ENCODE measurements at regions not wholly inside any gene's neighbourhood (a gene's known extent, or its start where the extent isn't known, plus 50 kb on each side); places are given as distances from the start of the nearest gene placed in this dataset.
A peak's percentile ranks its signal among the peaks of the same experiment; 100 is the strongest.

DNA sequence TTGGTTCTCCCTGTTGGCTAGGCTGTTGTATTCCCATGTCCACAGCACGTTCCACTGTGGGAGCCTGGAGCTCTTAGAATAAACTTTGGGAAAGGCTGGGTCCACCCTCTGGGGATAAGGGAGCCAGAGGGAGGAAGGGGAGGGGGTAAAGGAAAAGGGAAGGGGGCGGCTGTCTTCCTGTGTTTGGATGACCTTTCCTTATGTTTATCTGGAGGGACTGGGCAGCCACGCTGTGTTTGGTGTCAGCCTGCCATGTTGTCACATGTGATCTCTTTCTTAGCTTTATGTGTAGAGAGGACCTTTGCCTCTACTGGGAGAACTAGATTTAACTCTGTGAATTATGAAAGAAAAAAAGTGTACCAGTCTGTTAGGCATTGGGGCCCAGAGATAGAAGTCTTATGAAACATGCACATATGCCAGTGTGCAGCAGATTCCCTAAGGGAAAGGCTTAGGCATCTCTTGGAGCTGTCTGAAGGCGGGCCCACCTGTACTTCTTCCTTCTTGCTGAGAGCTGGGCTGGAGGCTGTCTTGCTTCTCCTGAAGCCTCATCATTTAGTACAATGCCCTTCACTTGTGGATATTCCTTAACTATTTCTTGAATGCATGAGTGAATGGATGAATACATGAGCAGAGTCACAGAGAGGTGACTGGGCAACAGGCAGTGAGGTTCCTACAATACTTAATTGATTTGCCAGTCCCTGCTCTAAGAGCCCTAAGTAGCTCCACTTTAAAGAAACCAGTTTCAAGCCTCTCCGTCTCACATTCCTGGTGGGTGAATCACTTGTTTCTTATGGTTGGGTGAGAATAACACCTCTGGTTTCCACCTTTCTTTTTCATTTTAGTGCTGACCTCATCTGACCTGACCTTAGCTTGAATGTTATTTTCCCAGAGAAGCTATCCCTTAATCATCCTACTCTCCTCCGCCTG, 62.5 kb upstream of the ARHGAP29 start (continued):
- TF ChIP-seq, protein P1, sequence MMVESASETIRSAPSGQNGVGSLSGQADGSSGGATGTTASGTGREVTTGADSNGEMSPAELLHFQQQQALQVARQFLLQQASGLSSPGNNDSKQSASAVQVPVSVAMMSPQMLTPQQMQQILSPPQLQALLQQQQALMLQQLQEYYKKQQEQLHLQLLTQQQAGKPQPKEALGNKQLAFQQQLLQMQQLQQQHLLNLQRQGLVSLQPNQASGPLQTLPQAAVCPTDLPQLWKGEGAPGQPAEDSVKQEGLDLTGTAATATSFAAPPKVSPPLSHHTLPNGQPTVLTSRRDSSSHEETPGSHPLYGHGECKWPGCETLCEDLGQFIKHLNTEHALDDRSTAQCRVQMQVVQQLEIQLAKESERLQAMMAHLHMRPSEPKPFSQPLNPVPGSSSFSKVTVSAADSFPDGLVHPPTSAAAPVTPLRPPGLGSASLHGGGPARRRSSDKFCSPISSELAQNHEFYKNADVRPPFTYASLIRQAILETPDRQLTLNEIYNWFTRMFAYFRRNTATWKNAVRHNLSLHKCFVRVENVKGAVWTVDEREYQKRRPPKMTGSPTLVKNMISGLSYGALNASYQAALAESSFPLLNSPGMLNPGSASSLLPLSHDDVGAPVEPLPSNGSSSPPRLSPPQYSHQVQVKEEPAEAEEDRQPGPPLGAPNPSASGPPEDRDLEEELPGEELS (CRISPR knock-in tag; IDR thresholded peaks at IDR 0.05) = no peak
- TF ChIP-seq OVOL2 (CRISPR knock-in tag; IDR thresholded peaks at IDR 0.05; ENCODE audit: borderline replicate concordance) = no peak

DNA sequence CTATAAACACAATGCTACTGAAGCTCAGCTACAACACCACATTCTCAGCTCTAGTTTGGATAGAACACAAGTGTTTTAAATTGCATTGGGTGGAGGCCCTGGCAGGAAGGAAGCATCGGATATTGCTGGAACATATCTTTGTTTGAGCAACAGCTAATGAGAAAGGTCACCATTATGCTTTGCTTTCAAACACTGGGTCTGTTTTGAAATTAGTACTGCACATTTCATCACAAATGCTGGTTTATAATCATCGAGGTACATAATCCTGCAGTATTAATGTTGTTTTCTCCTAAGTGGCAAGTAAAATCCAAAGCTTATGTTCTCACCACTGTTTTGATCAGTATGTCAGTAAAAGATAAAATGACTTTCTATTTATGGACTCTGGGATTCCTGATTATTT, 61.5 kb upstream of the ARHGAP29 start:
- Mint-ChIP-seq H3K27ac (no peak overlapping the region), H3K27me3 (ENCODE audit: low read depth) (no peaks in the 10 kb centered on the region), H3K9me3 (no peaks in the 10 kb centered on the region), H3K4me3 (no peak overlapping the region), H3K36me3 (no peaks in the 10 kb centered on the region), H3K4me1 (peaks cover 8% of the 10 kb centered on the region)
- TF ChIP-seq ATF1 (CRISPR knock-in tag; IDR thresholded peaks at IDR 0.05) (no peak), GABPB1 (CRISPR knock-in tag; IDR thresholded peaks at IDR 0.05) (peak; percentile 94), HMGA2 (CRISPR knock-in tag; IDR thresholded peaks at IDR 0.05) (no peak)
- POLR2A ChIA-PET = no interaction called here
- CTCF ChIA-PET = interaction anchor here (1.7 kb wide), 1 partner anchor 31 kb away, joined by 10 read pairs; no protein-coding TSS in a partner anchor
- DNase-seq (ENCODE audit: low spot score) (no peak), ATAC-seq (no peak)

DNA sequence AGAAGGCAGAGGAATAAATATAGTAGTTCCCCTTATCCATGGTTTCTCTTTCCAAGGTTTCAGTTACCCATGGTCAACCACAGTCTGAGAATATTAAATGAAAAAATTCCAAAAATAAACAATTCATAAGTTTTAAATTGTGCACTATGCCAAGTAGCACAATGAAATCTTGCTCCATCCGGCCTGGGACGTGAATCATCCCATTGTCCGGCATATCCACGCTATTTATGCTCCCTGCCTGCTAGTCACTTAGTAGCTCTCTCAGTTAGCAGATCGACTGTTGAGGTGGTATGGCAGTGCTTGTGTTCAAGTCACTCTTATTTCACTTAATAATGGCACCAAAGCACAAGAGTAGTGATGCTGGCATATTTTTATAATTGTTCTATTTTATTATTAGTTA, 58.6 kb upstream of the ARHGAP29 start:
- no peak for DNase-seq (ENCODE audit: low spot score)
- Mint-ChIP-seq H3K4me3 (no peak overlapping the region), H3K27ac (no peak overlapping the region), H3K27me3 (ENCODE audit: low read depth) (peaks cover 6% of the 10 kb centered on the region; the same call in 1 of the 2 replicates), H3K4me1 (peaks cover 8% of the 10 kb centered on the region), H3K9me3 (no peaks in the 10 kb centered on the region), H3K36me3 (no peaks in the 10 kb centered on the region)
- ATAC-seq = no peak
- ChIA-PET CTCF (no interaction called here), POLR2A (no interaction called here)
- no peak for TF ChIP-seq GTF2I (CRISPR knock-in tag; conservative IDR thresholded peaks at IDR 0.05)
- TF ChIP-seq NFATC4 (CRISPR knock-in tag; IDR thresholded peaks at IDR 0.05) = no peak
- TF ChIP-seq, protein P2, sequence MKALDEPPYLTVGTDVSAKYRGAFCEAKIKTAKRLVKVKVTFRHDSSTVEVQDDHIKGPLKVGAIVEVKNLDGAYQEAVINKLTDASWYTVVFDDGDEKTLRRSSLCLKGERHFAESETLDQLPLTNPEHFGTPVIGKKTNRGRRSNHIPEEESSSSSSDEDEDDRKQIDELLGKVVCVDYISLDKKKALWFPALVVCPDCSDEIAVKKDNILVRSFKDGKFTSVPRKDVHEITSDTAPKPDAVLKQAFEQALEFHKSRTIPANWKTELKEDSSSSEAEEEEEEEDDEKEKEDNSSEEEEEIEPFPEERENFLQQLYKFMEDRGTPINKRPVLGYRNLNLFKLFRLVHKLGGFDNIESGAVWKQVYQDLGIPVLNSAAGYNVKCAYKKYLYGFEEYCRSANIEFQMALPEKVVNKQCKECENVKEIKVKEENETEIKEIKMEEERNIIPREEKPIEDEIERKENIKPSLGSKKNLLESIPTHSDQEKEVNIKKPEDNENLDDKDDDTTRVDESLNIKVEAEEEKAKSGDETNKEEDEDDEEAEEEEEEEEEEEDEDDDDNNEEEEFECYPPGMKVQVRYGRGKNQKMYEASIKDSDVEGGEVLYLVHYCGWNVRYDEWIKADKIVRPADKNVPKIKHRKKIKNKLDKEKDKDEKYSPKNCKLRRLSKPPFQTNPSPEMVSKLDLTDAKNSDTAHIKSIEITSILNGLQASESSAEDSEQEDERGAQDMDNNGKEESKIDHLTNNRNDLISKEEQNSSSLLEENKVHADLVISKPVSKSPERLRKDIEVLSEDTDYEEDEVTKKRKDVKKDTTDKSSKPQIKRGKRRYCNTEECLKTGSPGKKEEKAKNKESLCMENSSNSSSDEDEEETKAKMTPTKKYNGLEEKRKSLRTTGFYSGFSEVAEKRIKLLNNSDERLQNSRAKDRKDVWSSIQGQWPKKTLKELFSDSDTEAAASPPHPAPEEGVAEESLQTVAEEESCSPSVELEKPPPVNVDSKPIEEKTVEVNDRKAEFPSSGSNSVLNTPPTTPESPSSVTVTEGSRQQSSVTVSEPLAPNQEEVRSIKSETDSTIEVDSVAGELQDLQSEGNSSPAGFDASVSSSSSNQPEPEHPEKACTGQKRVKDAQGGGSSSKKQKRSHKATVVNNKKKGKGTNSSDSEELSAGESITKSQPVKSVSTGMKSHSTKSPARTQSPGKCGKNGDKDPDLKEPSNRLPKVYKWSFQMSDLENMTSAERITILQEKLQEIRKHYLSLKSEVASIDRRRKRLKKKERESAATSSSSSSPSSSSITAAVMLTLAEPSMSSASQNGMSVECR (CRISPR knock-in tag; IDR thresholded peaks at IDR 0.05; ENCODE audit: borderline replicate concordance) = no peak
- TF ChIP-seq, protein P3, sequence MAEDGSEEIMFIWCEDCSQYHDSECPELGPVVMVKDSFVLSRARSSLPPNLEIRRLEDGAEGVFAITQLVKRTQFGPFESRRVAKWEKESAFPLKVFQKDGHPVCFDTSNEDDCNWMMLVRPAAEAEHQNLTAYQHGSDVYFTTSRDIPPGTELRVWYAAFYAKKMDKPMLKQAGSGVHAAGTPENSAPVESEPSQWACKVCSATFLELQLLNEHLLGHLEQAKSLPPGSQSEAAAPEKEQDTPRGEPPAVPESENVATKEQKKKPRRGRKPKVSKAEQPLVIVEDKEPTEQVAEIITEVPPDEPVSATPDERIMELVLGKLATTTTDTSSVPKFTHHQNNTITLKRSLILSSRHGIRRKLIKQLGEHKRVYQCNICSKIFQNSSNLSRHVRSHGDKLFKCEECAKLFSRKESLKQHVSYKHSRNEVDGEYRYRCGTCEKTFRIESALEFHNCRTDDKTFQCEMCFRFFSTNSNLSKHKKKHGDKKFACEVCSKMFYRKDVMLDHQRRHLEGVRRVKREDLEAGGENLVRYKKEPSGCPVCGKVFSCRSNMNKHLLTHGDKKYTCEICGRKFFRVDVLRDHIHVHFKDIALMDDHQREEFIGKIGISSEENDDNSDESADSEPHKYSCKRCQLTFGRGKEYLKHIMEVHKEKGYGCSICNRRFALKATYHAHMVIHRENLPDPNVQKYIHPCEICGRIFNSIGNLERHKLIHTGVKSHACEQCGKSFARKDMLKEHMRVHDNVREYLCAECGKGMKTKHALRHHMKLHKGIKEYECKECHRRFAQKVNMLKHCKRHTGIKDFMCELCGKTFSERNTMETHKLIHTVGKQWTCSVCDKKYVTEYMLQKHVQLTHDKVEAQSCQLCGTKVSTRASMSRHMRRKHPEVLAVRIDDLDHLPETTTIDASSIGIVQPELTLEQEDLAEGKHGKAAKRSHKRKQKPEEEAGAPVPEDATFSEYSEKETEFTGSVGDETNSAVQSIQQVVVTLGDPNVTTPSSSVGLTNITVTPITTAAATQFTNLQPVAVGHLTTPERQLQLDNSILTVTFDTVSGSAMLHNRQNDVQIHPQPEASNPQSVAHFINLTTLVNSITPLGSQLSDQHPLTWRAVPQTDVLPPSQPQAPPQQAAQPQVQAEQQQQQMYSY (CRISPR knock-in tag; IDR thresholded peaks at IDR 0.05) = no peak
- no peak for TF ChIP-seq SP1 (CRISPR knock-in tag; conservative IDR thresholded peaks at IDR 0.05)
- TF ChIP-seq NR1H2 (CRISPR knock-in tag; IDR thresholded peaks at IDR 0.05) = no peak
- TF ChIP-seq CREM (CRISPR knock-in tag; IDR thresholded peaks at IDR 0.05) = no peak
- TF ChIP-seq NFE2L1 (CRISPR knock-in tag; IDR thresholded peaks at IDR 0.05) = no peak
- TF ChIP-seq ZNF317 (CRISPR knock-in tag; IDR thresholded peaks at IDR 0.05; ENCODE audit: borderline replicate concordance, low read depth) = no peak
- TF ChIP-seq ZNF263 (CRISPR knock-in tag; IDR thresholded peaks at IDR 0.05; ENCODE audit: low read depth) = no peak
- TF ChIP-seq, protein P4, sequence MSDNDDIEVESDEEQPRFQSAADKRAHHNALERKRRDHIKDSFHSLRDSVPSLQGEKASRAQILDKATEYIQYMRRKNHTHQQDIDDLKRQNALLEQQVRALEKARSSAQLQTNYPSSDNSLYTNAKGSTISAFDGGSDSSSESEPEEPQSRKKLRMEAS (CRISPR knock-in tag; IDR thresholded peaks at IDR 0.05) = no peak
- no peak for TF ChIP-seq ZNF671 (CRISPR knock-in tag; IDR thresholded peaks at IDR 0.05)
- TF ChIP-seq NR3C1 (CRISPR knock-in tag; conservative IDR thresholded peaks at IDR 0.05; ENCODE audit: low read depth) = no peak
- TF ChIP-seq, protein P5, sequence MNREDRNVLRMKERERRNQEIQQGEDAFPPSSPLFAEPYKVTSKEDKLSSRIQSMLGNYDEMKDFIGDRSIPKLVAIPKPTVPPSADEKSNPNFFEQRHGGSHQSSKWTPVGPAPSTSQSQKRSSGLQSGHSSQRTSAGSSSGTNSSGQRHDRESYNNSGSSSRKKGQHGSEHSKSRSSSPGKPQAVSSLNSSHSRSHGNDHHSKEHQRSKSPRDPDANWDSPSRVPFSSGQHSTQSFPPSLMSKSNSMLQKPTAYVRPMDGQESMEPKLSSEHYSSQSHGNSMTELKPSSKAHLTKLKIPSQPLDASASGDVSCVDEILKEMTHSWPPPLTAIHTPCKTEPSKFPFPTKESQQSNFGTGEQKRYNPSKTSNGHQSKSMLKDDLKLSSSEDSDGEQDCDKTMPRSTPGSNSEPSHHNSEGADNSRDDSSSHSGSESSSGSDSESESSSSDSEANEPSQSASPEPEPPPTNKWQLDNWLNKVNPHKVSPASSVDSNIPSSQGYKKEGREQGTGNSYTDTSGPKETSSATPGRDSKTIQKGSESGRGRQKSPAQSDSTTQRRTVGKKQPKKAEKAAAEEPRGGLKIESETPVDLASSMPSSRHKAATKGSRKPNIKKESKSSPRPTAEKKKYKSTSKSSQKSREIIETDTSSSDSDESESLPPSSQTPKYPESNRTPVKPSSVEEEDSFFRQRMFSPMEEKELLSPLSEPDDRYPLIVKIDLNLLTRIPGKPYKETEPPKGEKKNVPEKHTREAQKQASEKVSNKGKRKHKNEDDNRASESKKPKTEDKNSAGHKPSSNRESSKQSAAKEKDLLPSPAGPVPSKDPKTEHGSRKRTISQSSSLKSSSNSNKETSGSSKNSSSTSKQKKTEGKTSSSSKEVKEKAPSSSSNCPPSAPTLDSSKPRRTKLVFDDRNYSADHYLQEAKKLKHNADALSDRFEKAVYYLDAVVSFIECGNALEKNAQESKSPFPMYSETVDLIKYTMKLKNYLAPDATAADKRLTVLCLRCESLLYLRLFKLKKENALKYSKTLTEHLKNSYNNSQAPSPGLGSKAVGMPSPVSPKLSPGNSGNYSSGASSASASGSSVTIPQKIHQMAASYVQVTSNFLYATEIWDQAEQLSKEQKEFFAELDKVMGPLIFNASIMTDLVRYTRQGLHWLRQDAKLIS (CRISPR knock-in tag; IDR thresholded peaks at IDR 0.05; ENCODE audit: borderline replicate concordance) = no peak
